ENCODE measurements at regions not wholly inside any gene's neighbourhood (a gene's known extent, or its start where the extent isn't known, plus 50 kb on each side); places are given as distances from the start of the nearest gene placed in this dataset.

GRCh38 chr13:88726075-88726474 lies 1054.9 kb downstream of the SLITRK5 start:
- TF ChIP-seq POLR2A (IDR thresholded peaks at IDR 0.05): no peak
- TF ChIP-seq CTCF (IDR thresholded peaks at IDR 0.05): no peak

All from esophagus squamous epithelium (tissue), 4 donors.